Gastroesophageal sphincter (tissue), 3 donors: ENCODE measurements at regions not wholly inside any gene's neighbourhood (a gene's known extent, or its start where the extent isn't known, plus 50 kb on each side); places are given as distances from the start of the nearest gene placed in this dataset.

Source experiments
- EP300 ChIP-seq: sonication (generic); formaldehyde crosslinking; IDR thresholded peaks from one replicate; pipeline ENCODE4 v1.6.1; 2017; ENCODE audit warnings: antibody characterized with exemption, mild to moderate bottlenecking
- TF ChIP-seq, protein P1 (sequence below), 4 experiments: fragments of 200-600 bp in 2 of 4; fragments of 450-650 bp in 2 of 4; sonication (generic) in 1 of 4; IDR thresholded peaks; one replicate each; pipeline ENCODE4 v1.5.1; 2017 to 2019; ENCODE audit warnings: antibody characterized with exemption in 4 of 4, mild to moderate bottlenecking in 2 of 4, moderate library complexity in 2 of 4

DNA sequence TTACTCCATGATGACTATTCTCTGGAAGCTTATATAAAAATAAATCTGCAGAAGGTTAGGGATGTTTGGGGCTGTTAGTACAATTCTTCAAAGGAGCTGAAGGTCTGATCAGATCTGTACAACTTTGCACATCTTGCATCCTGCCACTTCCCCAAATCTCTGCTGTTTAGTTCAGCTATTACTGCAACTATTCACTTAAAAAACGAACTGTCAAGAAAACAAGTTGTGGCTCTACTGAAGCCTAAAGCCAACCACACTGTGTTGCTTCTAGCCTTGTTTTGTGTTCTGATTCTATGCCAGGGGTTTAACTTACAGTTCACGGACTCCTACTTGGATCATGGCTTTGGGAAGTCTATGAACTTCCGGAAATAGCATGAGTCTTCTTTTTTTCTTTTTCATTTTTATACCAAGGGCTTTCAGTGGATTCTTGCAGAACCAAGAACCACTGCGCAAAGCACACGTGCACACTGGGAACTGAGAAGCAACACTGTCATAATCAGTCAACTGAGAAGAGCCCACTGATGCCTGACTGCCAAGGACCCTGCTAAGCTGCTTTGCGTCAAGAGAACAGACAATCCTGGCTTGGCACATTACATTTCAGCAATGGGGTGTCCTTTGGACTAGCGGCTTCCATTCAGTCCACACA is 66.3 kb upstream of the EEA1 start:
- TF ChIP-seq, protein P1, sequence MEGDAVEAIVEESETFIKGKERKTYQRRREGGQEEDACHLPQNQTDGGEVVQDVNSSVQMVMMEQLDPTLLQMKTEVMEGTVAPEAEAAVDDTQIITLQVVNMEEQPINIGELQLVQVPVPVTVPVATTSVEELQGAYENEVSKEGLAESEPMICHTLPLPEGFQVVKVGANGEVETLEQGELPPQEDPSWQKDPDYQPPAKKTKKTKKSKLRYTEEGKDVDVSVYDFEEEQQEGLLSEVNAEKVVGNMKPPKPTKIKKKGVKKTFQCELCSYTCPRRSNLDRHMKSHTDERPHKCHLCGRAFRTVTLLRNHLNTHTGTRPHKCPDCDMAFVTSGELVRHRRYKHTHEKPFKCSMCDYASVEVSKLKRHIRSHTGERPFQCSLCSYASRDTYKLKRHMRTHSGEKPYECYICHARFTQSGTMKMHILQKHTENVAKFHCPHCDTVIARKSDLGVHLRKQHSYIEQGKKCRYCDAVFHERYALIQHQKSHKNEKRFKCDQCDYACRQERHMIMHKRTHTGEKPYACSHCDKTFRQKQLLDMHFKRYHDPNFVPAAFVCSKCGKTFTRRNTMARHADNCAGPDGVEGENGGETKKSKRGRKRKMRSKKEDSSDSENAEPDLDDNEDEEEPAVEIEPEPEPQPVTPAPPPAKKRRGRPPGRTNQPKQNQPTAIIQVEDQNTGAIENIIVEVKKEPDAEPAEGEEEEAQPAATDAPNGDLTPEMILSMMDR (IDR thresholded peaks at IDR 0.05) = no peak
- TF ChIP-seq EP300 = no peak
